SK-N-SH (cell line): ENCODE measurements at regions not wholly inside any gene's neighbourhood (a gene's known extent, or its start where the extent isn't known, plus 50 kb on each side); places are given as distances from the start of the nearest gene placed in this dataset.

ENCODE experiments used
- CTCF ChIA-PET: fragments of 300-600, 350-600 bp; formaldehyde crosslinking; extraction: SDS; loops from one replicate; lab custom pipeline; 2021; lab: Yijun Ruan, JAX
- POLR2A ChIA-PET: fragments of 350-600 bp; sonication (Branson Sonifier 250); formaldehyde crosslinking; extraction: SDS; loops from one replicate; lab custom pipeline; 2020; ENCODE audit warnings: antibody characterized with exemption, inconsistent platforms; lab: Yijun Ruan, JAX
- DNase-seq: peaks from one replicate; pipeline ENCODE4 v3.0.0; 2012
- H2AFZ ChIP-seq: fragments of 200-600 bp; sonication (generic); 2 replicates; pipeline ENCODE4 v1.8.1; 2016; ENCODE audit warnings: antibody characterized with exemption, mild to moderate bottlenecking, low read depth
- H3F3A ChIP-seq: fragments of 200-600 bp; sonication (generic); replicated peaks from 2 replicates; pipeline ENCODE3; 2016; ENCODE audit warnings: antibody characterized with exemption, mild to moderate bottlenecking; ENCODE audit not compliant: insufficient read depth
- H3K27ac ChIP-seq, 2 experiments: fragments of 200-500 bp in 1 of 2; fragments of 200-600 bp in 1 of 2; sonication (Bioruptor generic) in 1 of 2; sonication (generic), shearing (Covaris generic) in 1 of 2; 2 replicates each; pipeline versions ENCODE4 v1.5.1 to v1.6.1; 2014 to 2016; ENCODE audit warnings: low read depth in 2 of 2, inconsistent platforms in 1 of 2, low read length in 1 of 2, mild to moderate bottlenecking in 1 of 2, mixed read lengths in 1 of 2
- H3K27me3 ChIP-seq: fragments of 200-600 bp; sonication (generic), shearing (Covaris generic); 2 replicates; pipeline ENCODE4 v1.6.1; 2016; ENCODE audit warnings: mixed run types; ENCODE audit not compliant: insufficient read depth
- H3K36me3 ChIP-seq, 2 experiments: fragments of 200-500 bp in 1 of 2; fragments of 200-600 bp in 1 of 2; sonication (Bioruptor generic) in 1 of 2; sonication (generic) in 1 of 2; replicated peaks in 1 of 2; 2 replicates each; pipeline versions ENCODE3 to v1.5.1; 2014 to 2016; ENCODE audit warnings: low read length in 1 of 2, mild to moderate bottlenecking in 1 of 2; ENCODE audit not compliant: insufficient read depth in 2 of 2, control insufficient read depth in 1 of 2
- H3K4me1 ChIP-seq, 2 experiments: fragments of 200-500 bp in 1 of 2; fragments of 200-600 bp in 1 of 2; sonication (Bioruptor generic) in 1 of 2; sonication (generic), shearing (Covaris generic) in 1 of 2; 2 replicates each; pipeline versions ENCODE4 v1.5.1 to v1.6.1; 2014 to 2016; ENCODE audit warnings: low read depth in 1 of 2, low read length in 1 of 2, mixed run types in 1 of 2; ENCODE audit not compliant: insufficient read depth in 2 of 2, control insufficient read depth in 1 of 2
- H3K4me2 ChIP-seq: fragments of 200-600 bp; sonication (generic), shearing (Covaris generic); 2 replicates; pipeline ENCODE4 v1.6.1; 2017; ENCODE audit warnings: mixed run types
- H3K4me3 ChIP-seq, 2 experiments: fragments of 200-500 bp in 1 of 2; fragments of 200-600 bp in 1 of 2; sonication (Bioruptor generic) in 1 of 2; sonication (generic), shearing (Covaris generic) in 1 of 2; 2 replicates each; pipeline versions ENCODE4 v1.5.1 to v1.8.1; 2014 to 2016; ENCODE audit warnings: low read depth in 2 of 2, inconsistent platforms in 1 of 2, low read length in 1 of 2, mild to moderate bottlenecking in 1 of 2, mixed read lengths in 1 of 2, moderate library complexity in 1 of 2
- H3K79me2 ChIP-seq: fragments of 200-600 bp; sonication (generic); 2 replicates; pipeline ENCODE4 v1.8.1; 2017; ENCODE audit warnings: mild to moderate bottlenecking; ENCODE audit not compliant: insufficient read depth
- H3K9ac ChIP-seq: fragments of 200-600 bp; sonication (generic); 2 replicates; pipeline ENCODE4 v1.6.1; 2017; ENCODE audit warnings: mixed run types
- H3K9me2 ChIP-seq: fragments of 200-600 bp; sonication (generic); 2 replicates; pipeline ENCODE4 v1.6.1; 2017; ENCODE audit warnings: mixed run types
- H3K9me3 ChIP-seq: fragments of 200-600 bp; sonication (generic); 2 replicates; pipeline ENCODE4 v1.6.1; 2017; ENCODE audit warnings: mixed run types, mild to moderate bottlenecking, moderate library complexity
- H4K20me1 ChIP-seq: fragments of 200-600 bp; sonication (generic); 2 replicates; pipeline ENCODE4 v1.6.1; 2017; ENCODE audit warnings: mild to moderate bottlenecking, mixed run types; ENCODE audit not compliant: insufficient read depth
- CHD2 ChIP-seq: fragments of 150-350 bp; IDR thresholded peaks from 2 replicates; pipeline ENCODE4 v1.6.1; 2018; ENCODE audit warnings: low read length; ENCODE audit not compliant: partially characterized antibody
- FOSL2 ChIP-seq: IDR thresholded peaks from 2 replicates; pipeline ENCODE4 v1.4.0; 2012; ENCODE audit warnings: low read depth, mild to moderate bottlenecking, moderate library complexity, borderline replicate concordance
- FOXJ3 ChIP-seq: sonication (generic); formaldehyde crosslinking; IDR thresholded peaks from 2 replicates; pipeline ENCODE4 v1.5.1; 2020; ENCODE audit warnings: mild to moderate bottlenecking, missing genetic modification reagents
- FOXM1 ChIP-seq: IDR thresholded peaks from 2 replicates; pipeline ENCODE4 v1.4.0; 2012; ENCODE audit warnings: low read depth, mild to moderate bottlenecking
- GATA2 ChIP-seq: sonication (generic); formaldehyde crosslinking; IDR thresholded peaks from 2 replicates; pipeline ENCODE4 v1.5.0; 2020; ENCODE audit warnings: mild to moderate bottlenecking, missing genetic modification reagents
- MEF2A ChIP-seq: IDR thresholded peaks from 2 replicates; pipeline ENCODE4 v1.4.0; 2012; ENCODE audit warnings: low read depth, borderline replicate concordance
- NFIC ChIP-seq: IDR thresholded peaks from 2 replicates; pipeline ENCODE4 v1.4.0; 2012; ENCODE audit warnings: borderline replicate concordance
- RAD21 ChIP-seq: IDR thresholded peaks from 2 replicates; pipeline ENCODE4 v1.6.1; 2012; ENCODE audit warnings: mild to moderate bottlenecking, low read length
- RCOR1 ChIP-seq: fragments of 150-350 bp; IDR thresholded peaks from 2 replicates; pipeline ENCODE4 v1.6.1; 2017; ENCODE audit warnings: antibody characterized with exemption, low read length
- SMC3 ChIP-seq: IDR thresholded peaks from 2 replicates; pipeline ENCODE4 v1.6.1; 2012; ENCODE audit warnings: low read depth, low read length, improper control_type of control experiment
- TEAD4 ChIP-seq: IDR thresholded peaks from 2 replicates; pipeline ENCODE4 v1.4.0; 2012; ENCODE audit warnings: mild to moderate bottlenecking, borderline replicate concordance; ENCODE audit not compliant: insufficient read depth
- WGBS: methylation state at CpG from one replicate; pipeline ENCODE4 v1.1.6; 2017; ENCODE audit warnings: low lambda C conversion rate; 5-methylcytosine and 5-hydroxymethylcytosine counted together
- TF ChIP-seq, protein P1 (sequence below): IDR thresholded peaks from 2 replicates; pipeline ENCODE4 v1.6.1; 2012; ENCODE audit warnings: mild to moderate bottlenecking, low read depth, low read length, moderate library complexity
- TF ChIP-seq, protein P2 (sequence below): IDR thresholded peaks from 2 replicates; pipeline ENCODE4 v1.4.0; 2012; ENCODE audit warnings: low read depth, borderline replicate concordance

DNA sequence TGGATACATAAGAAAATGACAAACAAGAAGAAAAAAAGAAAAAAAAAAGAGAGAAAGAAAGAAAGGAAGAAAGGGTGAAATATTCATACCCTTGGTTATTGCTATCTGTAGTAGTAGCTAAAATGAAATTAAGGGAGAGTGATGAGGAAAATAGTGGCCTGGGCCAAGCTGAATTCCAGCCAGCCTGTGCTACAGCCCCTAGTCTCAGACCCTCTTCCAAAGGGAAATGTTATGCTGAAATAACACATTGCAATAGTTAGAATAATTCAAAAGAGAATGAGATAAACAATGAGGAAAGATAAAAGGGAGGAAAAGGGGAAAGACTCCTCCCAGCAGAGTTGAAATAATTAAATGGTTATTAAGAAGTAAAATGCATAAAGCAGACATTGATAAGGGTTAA is 268.4 kb upstream of the ROBO1 start (continued):
- TF ChIP-seq, protein P1, sequence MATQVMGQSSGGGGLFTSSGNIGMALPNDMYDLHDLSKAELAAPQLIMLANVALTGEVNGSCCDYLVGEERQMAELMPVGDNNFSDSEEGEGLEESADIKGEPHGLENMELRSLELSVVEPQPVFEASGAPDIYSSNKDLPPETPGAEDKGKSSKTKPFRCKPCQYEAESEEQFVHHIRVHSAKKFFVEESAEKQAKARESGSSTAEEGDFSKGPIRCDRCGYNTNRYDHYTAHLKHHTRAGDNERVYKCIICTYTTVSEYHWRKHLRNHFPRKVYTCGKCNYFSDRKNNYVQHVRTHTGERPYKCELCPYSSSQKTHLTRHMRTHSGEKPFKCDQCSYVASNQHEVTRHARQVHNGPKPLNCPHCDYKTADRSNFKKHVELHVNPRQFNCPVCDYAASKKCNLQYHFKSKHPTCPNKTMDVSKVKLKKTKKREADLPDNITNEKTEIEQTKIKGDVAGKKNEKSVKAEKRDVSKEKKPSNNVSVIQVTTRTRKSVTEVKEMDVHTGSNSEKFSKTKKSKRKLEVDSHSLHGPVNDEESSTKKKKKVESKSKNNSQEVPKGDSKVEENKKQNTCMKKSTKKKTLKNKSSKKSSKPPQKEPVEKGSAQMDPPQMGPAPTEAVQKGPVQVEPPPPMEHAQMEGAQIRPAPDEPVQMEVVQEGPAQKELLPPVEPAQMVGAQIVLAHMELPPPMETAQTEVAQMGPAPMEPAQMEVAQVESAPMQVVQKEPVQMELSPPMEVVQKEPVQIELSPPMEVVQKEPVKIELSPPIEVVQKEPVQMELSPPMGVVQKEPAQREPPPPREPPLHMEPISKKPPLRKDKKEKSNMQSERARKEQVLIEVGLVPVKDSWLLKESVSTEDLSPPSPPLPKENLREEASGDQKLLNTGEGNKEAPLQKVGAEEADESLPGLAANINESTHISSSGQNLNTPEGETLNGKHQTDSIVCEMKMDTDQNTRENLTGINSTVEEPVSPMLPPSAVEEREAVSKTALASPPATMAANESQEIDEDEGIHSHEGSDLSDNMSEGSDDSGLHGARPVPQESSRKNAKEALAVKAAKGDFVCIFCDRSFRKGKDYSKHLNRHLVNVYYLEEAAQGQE = no peak
- TF ChIP-seq, protein P2, sequence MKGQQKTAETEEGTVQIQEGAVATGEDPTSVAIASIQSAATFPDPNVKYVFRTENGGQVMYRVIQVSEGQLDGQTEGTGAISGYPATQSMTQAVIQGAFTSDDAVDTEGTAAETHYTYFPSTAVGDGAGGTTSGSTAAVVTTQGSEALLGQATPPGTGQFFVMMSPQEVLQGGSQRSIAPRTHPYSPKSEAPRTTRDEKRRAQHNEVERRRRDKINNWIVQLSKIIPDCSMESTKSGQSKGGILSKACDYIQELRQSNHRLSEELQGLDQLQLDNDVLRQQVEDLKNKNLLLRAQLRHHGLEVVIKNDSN = no peak
- TF ChIP-seq GATA2 (CRISPR knock-in tag) = no peak
- no peak for TF ChIP-seq CHD2

DNA sequence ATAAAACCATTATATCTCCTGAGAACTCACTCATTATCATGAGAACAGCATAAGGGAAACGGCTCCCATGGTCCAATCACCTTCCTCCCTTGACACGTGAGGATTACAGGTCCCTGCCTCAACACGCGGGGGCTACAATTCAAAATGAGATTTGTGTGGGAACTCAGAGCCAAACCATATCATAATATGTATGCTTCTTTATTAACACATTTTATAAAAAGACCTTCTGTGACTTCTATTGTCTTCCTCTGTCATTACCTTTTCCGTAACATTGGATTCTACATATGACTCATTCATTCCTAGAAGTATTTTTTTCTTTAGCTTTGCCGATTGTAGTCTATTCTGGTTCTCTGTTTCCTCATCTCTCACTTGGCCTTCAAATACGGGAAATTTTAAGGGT is 267.2 kb upstream of the ROBO1 start:
- no peaks in the 10 kb centered on the region for H3K9me2 ChIP-seq
- POLR2A ChIA-PET = no interaction called here
- TF ChIP-seq FOXJ3 (CRISPR knock-in tag) (no peak), RCOR1 (no peak), FOSL2 (no peak), NFIC (no peak), MEF2A (no peak), FOXM1 (no peak), RAD21 (no peak), SMC3 (no peak), TEAD4 (no peak)
- TF ChIP-seq, protein P1 = no peak
- no peak overlapping the region for H3K27ac ChIP-seq
- CTCF ChIA-PET = interaction anchor here (1.0 kb wide), 1 partner anchor 16 kb away, joined by 3 read pairs; no protein-coding TSS in a partner anchor
- no peaks in the 10 kb centered on the region for H4K20me1 ChIP-seq
- H3K4me1 ChIP-seq = no peaks in the 10 kb centered on the region
- no peaks in the 10 kb centered on the region for H3K79me2 ChIP-seq
- DNase-seq = no peak
- no peaks in the 10 kb centered on the region for H3K36me3 ChIP-seq
- no peaks in the 10 kb centered on the region for H3K27me3 ChIP-seq
- no peaks in the 10 kb centered on the region for H3F3A ChIP-seq
- no peak overlapping the region for H3K4me2 ChIP-seq
- H3K9ac ChIP-seq = no peak overlapping the region
- WGBS = 70% methylated on average over 7 of the region's 7 CpGs
- no peak overlapping the region for H3K4me3 ChIP-seq
- no peak overlapping the region for H2AFZ ChIP-seq
- no peaks in the 10 kb centered on the region for H3K9me3 ChIP-seq
